SHP77 (cell line): ENCODE measurements at regions not wholly inside any gene's neighbourhood (a gene's known extent, or its start where the extent isn't known, plus 50 kb on each side); places are given as distances from the start of the nearest gene placed in this dataset.
"Not testable (repeated sequence)": the region's sequence is repeated elsewhere in the genome, so short reads cannot be mapped to it uniquely, and the experiment has no call there.

ENCODE experiments used
- DNase-seq, 2 experiments: peaks; one replicate each; lab custom pipeline; 2025; lab: John Stamatoyannopoulos, UW

GRCh38 chr4:147160908-147161513, 215.3 kb upstream of the TTC29 start:
- peak in 1 of 2 experiments; percentile 50 for DNase-seq

- DNase-seq, result no peak
Observed at GRCh38 chr4:147163311-147163710, 217.6 kb upstream of the TTC29 start.

- not testable (repeated sequence) for DNase-seq
Observed at GRCh38 chr4:147168200-147168599, 222.5 kb upstream of the TTC29 start.

GRCh38 chr4:147173322-147173721, 227.7 kb upstream of the TTC29 start:
- DNase-seq, result no peak

- DNase-seq, result no peak
Observed at GRCh38 chr4:147173797-147174432, 228.3 kb upstream of the TTC29 start.

GRCh38 chr4:147174591-147174990, 228.9 kb upstream of the TTC29 start:
- no peak for DNase-seq

GRCh38 chr4:147175460-147176025, 229.9 kb upstream of the TTC29 start:
- no peak for DNase-seq

GRCh38 chr4:147182041-147182440, 236.4 kb upstream of the TTC29 start:
- DNase-seq, result no peak

GRCh38 chr4:147192679-147193078, 247.0 kb upstream of the TTC29 start:
- DNase-seq, result no peak

GRCh38 chr4:147194114-147194513, 248.4 kb upstream of the TTC29 start:
- DNase-seq, result no peak

- DNase-seq, result no peak
Observed at GRCh38 chr4:147194604-147195003, 248.9 kb upstream of the TTC29 start.

- DNase-seq, result no peak
Observed at GRCh38 chr4:147195386-147195785, 249.7 kb upstream of the TTC29 start.

- DNase-seq, result no peak
Observed at GRCh38 chr4:147198411-147199051, 252.9 kb upstream of the TTC29 start.

GRCh38 chr4:147201016-147201415, 255.4 kb upstream of the TTC29 start:
- DNase-seq, result no peak

- DNase-seq, result no peak
Observed at GRCh38 chr4:147206807-147207206, 261.1 kb upstream of the TTC29 start.

- no peak for DNase-seq
Observed at GRCh38 chr4:147207911-147208310, 262.2 kb upstream of the TTC29 start.

- no peak for DNase-seq
Observed at GRCh38 chr4:147217655-147218054, 263.2 kb upstream of the EDNRA start.

GRCh38 chr4:147219145-147219544, 261.8 kb upstream of the EDNRA start:
- DNase-seq, result no peak

GRCh38 chr4:147220833-147221232, 260.1 kb upstream of the EDNRA start:
- no peak for DNase-seq

- no peak for DNase-seq
Observed at GRCh38 chr4:147222906-147223305, 258.0 kb upstream of the EDNRA start.

- no peak for DNase-seq
Observed at GRCh38 chr4:147223576-147223975, 257.3 kb upstream of the EDNRA start.

- no peak for DNase-seq
Observed at GRCh38 chr4:147236806-147237205, 244.1 kb upstream of the EDNRA start.

GRCh38 chr4:147244786-147245185, 236.1 kb upstream of the EDNRA start:
- no peak for DNase-seq
